Lower leg skin (tissue), 3 donors: ENCODE measurements at regions not wholly inside any gene's neighbourhood (a gene's known extent, or its start where the extent isn't known, plus 50 kb on each side); places are given as distances from the start of the nearest gene placed in this dataset.

Experiments used
- POLR2A ChIP-seq, 2 donors: fragments of 450-650 bp; IDR thresholded peaks; one replicate each; pipeline ENCODE4 v1.6.1; 2016 to 2017; ENCODE audit warnings: antibody characterized with exemption in 2 of 2, mild to moderate bottlenecking in 1 of 2, moderate library complexity in 1 of 2
- TF ChIP-seq, protein P1 (sequence below), 3 donors: fragments of 450-650 bp; IDR thresholded peaks; one replicate each; pipeline ENCODE4 v1.5.1; 2016; ENCODE audit warnings: antibody characterized with exemption in 3 of 3, mild to moderate bottlenecking in 3 of 3, moderate library complexity in 2 of 3

DNA sequence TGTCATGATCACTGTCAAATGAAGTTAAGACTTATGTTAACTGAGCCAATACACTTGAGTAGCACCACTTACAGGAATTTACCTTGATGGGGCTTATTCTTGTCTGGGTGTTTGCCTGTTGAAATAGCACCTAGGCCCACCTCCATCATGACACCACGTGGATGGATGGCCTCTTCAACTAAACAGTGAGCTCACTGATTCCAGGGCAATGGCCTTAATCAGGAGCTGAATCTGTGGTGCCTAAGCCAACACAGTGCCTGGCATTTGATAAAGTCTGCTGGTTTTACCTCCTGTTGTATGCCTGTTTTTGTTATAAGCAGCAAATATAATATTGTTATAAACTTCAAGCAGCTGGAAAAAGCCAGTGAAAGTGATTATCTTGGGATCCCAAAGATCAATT is 190.5 kb downstream of the LURAP1L start:
- TF ChIP-seq, protein P1, sequence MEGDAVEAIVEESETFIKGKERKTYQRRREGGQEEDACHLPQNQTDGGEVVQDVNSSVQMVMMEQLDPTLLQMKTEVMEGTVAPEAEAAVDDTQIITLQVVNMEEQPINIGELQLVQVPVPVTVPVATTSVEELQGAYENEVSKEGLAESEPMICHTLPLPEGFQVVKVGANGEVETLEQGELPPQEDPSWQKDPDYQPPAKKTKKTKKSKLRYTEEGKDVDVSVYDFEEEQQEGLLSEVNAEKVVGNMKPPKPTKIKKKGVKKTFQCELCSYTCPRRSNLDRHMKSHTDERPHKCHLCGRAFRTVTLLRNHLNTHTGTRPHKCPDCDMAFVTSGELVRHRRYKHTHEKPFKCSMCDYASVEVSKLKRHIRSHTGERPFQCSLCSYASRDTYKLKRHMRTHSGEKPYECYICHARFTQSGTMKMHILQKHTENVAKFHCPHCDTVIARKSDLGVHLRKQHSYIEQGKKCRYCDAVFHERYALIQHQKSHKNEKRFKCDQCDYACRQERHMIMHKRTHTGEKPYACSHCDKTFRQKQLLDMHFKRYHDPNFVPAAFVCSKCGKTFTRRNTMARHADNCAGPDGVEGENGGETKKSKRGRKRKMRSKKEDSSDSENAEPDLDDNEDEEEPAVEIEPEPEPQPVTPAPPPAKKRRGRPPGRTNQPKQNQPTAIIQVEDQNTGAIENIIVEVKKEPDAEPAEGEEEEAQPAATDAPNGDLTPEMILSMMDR (IDR thresholded peaks at IDR 0.05) = no peak
- no peak for TF ChIP-seq POLR2A (IDR thresholded peaks at IDR 0.05)
